Caco-2 (cell line): ENCODE measurements at regions not wholly inside any gene's neighbourhood (a gene's known extent, or its start where the extent isn't known, plus 50 kb on each side); places are given as distances from the start of the nearest gene placed in this dataset.
"Not testable (repeated sequence)": the region's sequence is repeated elsewhere in the genome, so short reads cannot be mapped to it uniquely, and the experiment has no call there.

Experiments
- BruUV-seq: library from RNA; stranded (reverse); fragments of 400-500 nt; replicated peaks from 2 replicates; lab custom pipeline; 2021; lab: Mats Ljungman, UMichigan
- CTCF ChIA-PET: fragments of 300-600 bp; sonication (Branson Sonifier 250); formaldehyde crosslinking; loops from one replicate; lab custom pipeline; 2022; ENCODE audit warnings: antibody characterized with exemption; lab: Charles Lee
- POLR2A ChIA-PET: fragments of 300-600 bp; sonication (Branson Sonifier 250); formaldehyde crosslinking; loops from one replicate; lab custom pipeline; 2022; ENCODE audit warnings: antibody characterized with exemption; lab: Charles Lee
- DNase-seq, 2 experiments: peaks; one replicate each; pipeline versions ENCODE4 v3.0.0 to v3.0.0-alpha.2; 2020 to 2022
- H3K27me3 ChIP-seq: replicated peaks from 2 replicates; pipeline ENCODE4 v1.6.0; 2011; ENCODE audit warnings: low read length; ENCODE audit not compliant: control insufficient read depth, insufficient read depth
- H3K36me3 ChIP-seq: 2 replicates; pipeline ENCODE4 v1.5.1; 2011; ENCODE audit warnings: low read length; ENCODE audit not compliant: control insufficient read depth, insufficient read depth
- H3K4me1 ChIP-seq: fragments of 250-450 bp; sonication (Bioruptor Pico); 2 replicates; pipeline ENCODE4 v1.5.1; 2020; ENCODE audit warnings: mild to moderate bottlenecking
- H3K4me3 ChIP-seq: 2 replicates; pipeline ENCODE4 v1.5.1; 2011; ENCODE audit warnings: low read depth, mild to moderate bottlenecking, control low read depth, low read length
- H3K9me3 ChIP-seq: fragments of 250-450 bp; sonication (Bioruptor Pico); 2 replicates; pipeline ENCODE4 v1.5.1; 2020; ENCODE audit warnings: mild to moderate bottlenecking, moderate library complexity
- H3K27ac Mint-ChIP-seq: one replicate; pipeline ENCODE4 v1.8.0; 2022; ENCODE audit warnings: mixed read lengths; ENCODE audit not compliant: unreplicated experiment
- H3K27me3 Mint-ChIP-seq: one replicate; pipeline ENCODE4 v1.8.0; 2022; ENCODE audit warnings: mixed read lengths; ENCODE audit not compliant: insufficient read depth, unreplicated experiment
- H3K36me3 Mint-ChIP-seq: one replicate; pipeline ENCODE4 v1.8.0; 2022; ENCODE audit warnings: mild to moderate bottlenecking, mixed read lengths; ENCODE audit not compliant: insufficient read depth, unreplicated experiment
- H3K4me1 Mint-ChIP-seq: one replicate; pipeline ENCODE4 v1.8.0; 2022; ENCODE audit warnings: low read depth, mixed read lengths; ENCODE audit not compliant: unreplicated experiment
- H3K4me3 Mint-ChIP-seq: one replicate; pipeline ENCODE4 v1.8.0; 2022; ENCODE audit warnings: mild to moderate bottlenecking, moderate library complexity, mixed read lengths; ENCODE audit not compliant: unreplicated experiment
- H3K9me3 Mint-ChIP-seq: one replicate; pipeline ENCODE4 v1.8.0; 2022; ENCODE audit warnings: mixed read lengths; ENCODE audit not compliant: unreplicated experiment
- intact Hi-C: fragments of 100-400 bp; cut with micrococcal nuclease; formaldehyde crosslinking; loops from one replicate; pipeline ENCODE4 v1.10.0; 2022; ENCODE audit not compliant: unreplicated experiment
- TF ChIP-seq, protein P1 (sequence below), 2 experiments: fragments of 200-600 bp in 1 of 2; IDR thresholded peaks; 1 replicate in 1 of 2; 2 replicates in 1 of 2; pipeline versions ENCODE4 v1.5.1 to v1.8.0; 2011 to 2022; ENCODE audit warnings: antibody characterized with exemption in 1 of 2, control low read depth in 1 of 2, inconsistent platforms in 1 of 2, low read depth in 1 of 2, low read length in 1 of 2, mild to moderate bottlenecking in 1 of 2, moderate library complexity in 1 of 2; ENCODE audit not compliant: insufficient read depth in 1 of 2, severe bottlenecking in 1 of 2, unreplicated experiment in 1 of 2

DNA sequence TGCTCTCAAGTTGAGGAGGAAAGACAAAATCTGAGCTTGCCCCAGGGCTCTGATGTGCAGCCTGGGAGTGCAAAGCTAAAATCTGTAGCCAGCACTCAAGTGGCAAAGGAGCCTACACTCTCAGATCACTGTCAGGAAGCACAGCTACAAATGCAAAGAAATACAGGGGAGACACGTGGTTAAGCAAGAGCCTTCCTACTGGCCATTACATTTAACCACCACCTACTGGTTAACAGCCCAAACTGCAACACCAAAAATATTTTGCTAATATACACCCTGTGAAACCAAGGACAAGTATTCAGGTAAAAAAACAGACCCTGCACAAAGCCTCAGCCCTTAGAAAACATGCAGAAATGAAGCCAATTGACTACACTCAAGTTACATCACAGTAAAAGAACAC lies 170.4 kb upstream of the FGF16 start:
- no peaks in the 10 kb centered on the region for H3K27me3 ChIP-seq
- Mint-ChIP-seq H3K9me3 (peaks cover 12% of the 10 kb centered on the region), H3K4me1 (no peaks in the 10 kb centered on the region), H3K36me3 (no peaks in the 10 kb centered on the region), H3K27ac (no peak overlapping the region), H3K4me3 (no peak overlapping the region), H3K27me3 (no peaks in the 10 kb centered on the region)
- ChIA-PET CTCF (no interaction called here), POLR2A (no interaction called here)
- H3K36me3 ChIP-seq: no peaks in the 10 kb centered on the region
- H3K4me3 ChIP-seq: no peak overlapping the region
- no peaks in the 10 kb centered on the region for H3K4me1 ChIP-seq
- intact Hi-C loops: no loop called here
- TF ChIP-seq, protein P1, sequence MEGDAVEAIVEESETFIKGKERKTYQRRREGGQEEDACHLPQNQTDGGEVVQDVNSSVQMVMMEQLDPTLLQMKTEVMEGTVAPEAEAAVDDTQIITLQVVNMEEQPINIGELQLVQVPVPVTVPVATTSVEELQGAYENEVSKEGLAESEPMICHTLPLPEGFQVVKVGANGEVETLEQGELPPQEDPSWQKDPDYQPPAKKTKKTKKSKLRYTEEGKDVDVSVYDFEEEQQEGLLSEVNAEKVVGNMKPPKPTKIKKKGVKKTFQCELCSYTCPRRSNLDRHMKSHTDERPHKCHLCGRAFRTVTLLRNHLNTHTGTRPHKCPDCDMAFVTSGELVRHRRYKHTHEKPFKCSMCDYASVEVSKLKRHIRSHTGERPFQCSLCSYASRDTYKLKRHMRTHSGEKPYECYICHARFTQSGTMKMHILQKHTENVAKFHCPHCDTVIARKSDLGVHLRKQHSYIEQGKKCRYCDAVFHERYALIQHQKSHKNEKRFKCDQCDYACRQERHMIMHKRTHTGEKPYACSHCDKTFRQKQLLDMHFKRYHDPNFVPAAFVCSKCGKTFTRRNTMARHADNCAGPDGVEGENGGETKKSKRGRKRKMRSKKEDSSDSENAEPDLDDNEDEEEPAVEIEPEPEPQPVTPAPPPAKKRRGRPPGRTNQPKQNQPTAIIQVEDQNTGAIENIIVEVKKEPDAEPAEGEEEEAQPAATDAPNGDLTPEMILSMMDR (IDR thresholded peaks at IDR 0.05; ENCODE audit: insufficient read depth in 1 of 2, low read depth in 1 of 2, low read length in 1 of 2, severe bottlenecking in 1 of 2, unreplicated experiment in 1 of 2): no peak
- no peaks in the 10 kb centered on the region for H3K9me3 ChIP-seq
- no peak for DNase-seq
- no TSS peak for BruUV-seq

DNA sequence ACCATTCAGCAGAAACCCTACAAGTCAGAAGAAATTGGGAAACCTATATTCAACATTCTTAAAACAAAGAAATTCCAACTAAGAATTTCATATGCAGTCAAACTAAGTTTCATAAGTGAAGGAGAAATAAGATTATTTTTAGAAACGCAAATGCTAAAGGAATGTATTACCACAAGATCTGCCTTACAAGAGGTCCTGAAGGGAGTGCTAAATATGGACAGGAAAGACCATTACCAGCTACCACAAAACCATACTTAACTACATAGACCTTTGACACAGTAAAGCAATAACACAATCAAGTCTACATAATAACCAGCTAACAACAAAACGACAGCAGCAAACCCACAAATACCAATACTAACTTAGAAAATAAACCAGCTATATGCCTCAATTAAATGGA lies 169.3 kb upstream of the FGF16 start:
- Mint-ChIP-seq H3K36me3 (no peaks in the 10 kb centered on the region), H3K4me1 (no peaks in the 10 kb centered on the region), H3K9me3 (peaks cover 12% of the 10 kb centered on the region), H3K27ac (no peak overlapping the region), H3K27me3 (no peaks in the 10 kb centered on the region), H3K4me3 (no peak overlapping the region)
- TF ChIP-seq, protein P1 (IDR thresholded peaks at IDR 0.05; ENCODE audit: insufficient read depth in 1 of 2, low read depth in 1 of 2, low read length in 1 of 2, severe bottlenecking in 1 of 2, unreplicated experiment in 1 of 2): no peak
- ChIA-PET CTCF (no interaction called here), POLR2A (no interaction called here)
- no peaks in the 10 kb centered on the region for H3K36me3 ChIP-seq
- DNase-seq: no peak
- H3K27me3 ChIP-seq: no peaks in the 10 kb centered on the region
- no peak overlapping the region for H3K4me3 ChIP-seq
- BruUV-seq: no TSS peak
- intact Hi-C loops: no loop called here
- no peaks in the 10 kb centered on the region for H3K9me3 ChIP-seq
- no peaks in the 10 kb centered on the region for H3K4me1 ChIP-seq

DNA sequence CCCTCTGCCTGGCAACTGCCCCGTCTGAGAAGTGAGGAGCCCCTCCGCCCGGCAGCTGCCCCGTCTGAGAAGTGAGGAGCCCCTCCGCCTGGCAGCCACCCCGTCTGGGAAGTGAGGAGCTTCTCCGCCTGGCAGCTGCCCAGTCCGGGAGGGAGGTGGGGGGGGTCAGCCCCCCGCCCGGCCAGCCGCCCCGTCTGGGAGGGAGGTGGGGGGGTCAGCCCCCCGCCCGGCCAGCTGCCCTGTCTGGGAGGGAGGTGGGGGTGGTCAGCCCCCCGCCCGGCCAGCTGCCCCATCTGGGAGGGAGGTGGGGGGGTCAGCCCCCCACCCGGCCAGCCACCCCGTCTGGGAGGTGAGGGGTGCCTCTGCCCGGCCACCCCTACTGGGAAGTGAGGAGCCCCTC lies 167.8 kb upstream of the FGF16 start:
- intact Hi-C loops, H3K36me3 Mint-ChIP-seq, BruUV-seq, H3K4me3 ChIP-seq, H3K4me1 Mint-ChIP-seq, DNase-seq, H3K27me3 Mint-ChIP-seq, H3K4me1 ChIP-seq, H3K4me3 Mint-ChIP-seq, H3K9me3 ChIP-seq, H3K27ac Mint-ChIP-seq, CTCF ChIA-PET, POLR2A ChIA-PET, H3K27me3 ChIP-seq, H3K36me3 ChIP-seq: not testable (repeated sequence)
- peaks cover 12% of the 10 kb centered on the region for H3K9me3 Mint-ChIP-seq
